ENCODE measurements at regions not wholly inside any gene's neighbourhood (a gene's known extent, or its start where the extent isn't known, plus 50 kb on each side); places are given as distances from the start of the nearest gene placed in this dataset.

GRCh38 chr14:87063181-87063580 lies 929.8 kb downstream of the GALC start:
- no peak overlapping the region for H3K27ac ChIP-seq
- TF ChIP-seq CTCF (conservative IDR thresholded peaks at IDR 0.05), result no peak
- no peak for TF ChIP-seq ZFX (IDR thresholded peaks at IDR 0.05)

- TF ChIP-seq ZFX (IDR thresholded peaks at IDR 0.05) (no peak), CTCF (conservative IDR thresholded peaks at IDR 0.05) (no peak)
- H3K27ac ChIP-seq, result no peak overlapping the region
Observed at GRCh38 chr14:87060405-87060804, 932.6 kb downstream of the GALC start.

GRCh38 chr14:87059060-87059839 lies 933.7 kb downstream of the GALC start:
- TF ChIP-seq CTCF (conservative IDR thresholded peaks at IDR 0.05), result no peak
- no peak for TF ChIP-seq ZFX (IDR thresholded peaks at IDR 0.05)
- H3K27ac ChIP-seq, result no peak overlapping the region

- TF ChIP-seq CTCF (conservative IDR thresholded peaks at IDR 0.05), result no peak
- no peak for TF ChIP-seq ZFX (IDR thresholded peaks at IDR 0.05)
- H3K27ac ChIP-seq, result no peak overlapping the region
Observed at GRCh38 chr14:87055007-87055406, 938.0 kb downstream of the GALC start.

- TF ChIP-seq CTCF (conservative IDR thresholded peaks at IDR 0.05) (no peak), ZFX (IDR thresholded peaks at IDR 0.05) (no peak)
- H3K27ac ChIP-seq, result no peak overlapping the region
Observed at GRCh38 chr14:87052646-87053225, 940.2 kb downstream of the GALC start.

- no peak overlapping the region for H3K27ac ChIP-seq
- no peak for TF ChIP-seq CTCF (conservative IDR thresholded peaks at IDR 0.05)
- no peak for TF ChIP-seq ZFX (IDR thresholded peaks at IDR 0.05)
Observed at GRCh38 chr14:87050421-87050820, 942.6 kb downstream of the GALC start.

- no peak overlapping the region for H3K27ac ChIP-seq
- TF ChIP-seq CTCF (conservative IDR thresholded peaks at IDR 0.05) (peak; percentile 82), ZFX (IDR thresholded peaks at IDR 0.05) (no peak)
Observed at GRCh38 chr14:87049950-87050349, 943.0 kb downstream of the GALC start.

All from C4-2B (cell line).